GM12878 (cell line): ENCODE measurements at regions not wholly inside any gene's neighbourhood (a gene's known extent, or its start where the extent isn't known, plus 50 kb on each side); places are given as distances from the start of the nearest gene placed in this dataset.

Experiments
- ATAC-seq: fragments of 200-7000 bp; cut with Tn5 transposase; 3 replicates; pipeline ENCODE4 v1.9.1; 2020; ENCODE audit warnings: mild to moderate bottlenecking, moderate library complexity
- BruUV-seq: library from RNA; stranded (reverse); fragments of 400-500 nt; replicated peaks from 2 replicates; lab custom pipeline; 2021; lab: Mats Ljungman, UMichigan
- CTCF ChIA-PET: fragments of 300-600 bp; sonication (Branson Sonifier 250); formaldehyde crosslinking; extraction: SDS; loops from one replicate; lab custom pipeline; 2021; ENCODE audit warnings: inconsistent platforms; lab: Yijun Ruan, JAX
- POLR2A ChIA-PET: fragments of 350-600 bp; formaldehyde crosslinking; extraction: SDS; loops from one replicate; lab custom pipeline; 2021; ENCODE audit warnings: inconsistent platforms; lab: Charles Lee
- RAD21 ChIA-PET: fragments of 300-600 bp; sonication (Branson Sonifier 250); formaldehyde crosslinking; loops from one replicate; lab custom pipeline; 2023; ENCODE audit warnings: antibody characterized with exemption; ENCODE audit not compliant: unreplicated experiment; lab: Charles Lee
- SMC1A ChIA-PET: fragments of 300-600 bp; sonication (Branson Sonifier 250); formaldehyde crosslinking; loops from one replicate; lab custom pipeline; 2023; ENCODE audit not compliant: unreplicated experiment, uncharacterized antibody; lab: Charles Lee
- DNase-seq: peaks from one replicate; pipeline ENCODE4 v3.0.0-alpha.2; 2011; ENCODE audit warnings: low read depth, low spot score
- FAIRE-seq: peaks from 3 replicates; lab custom pipeline; 2011; peaks lifted over from hg19 to GRCh38; lab: Jason Lieb, UNC
- H2AFZ ChIP-seq: 2 replicates; pipeline ENCODE4 v1.6.0; 2011; ENCODE audit warnings: low read depth, low read length, control low read depth; ENCODE audit not compliant: control insufficient read depth
- H3K27ac ChIP-seq: 2 replicates; pipeline ENCODE4 v1.5.1; 2011; ENCODE audit warnings: control low read depth; ENCODE audit not compliant: control insufficient read depth, insufficient read depth
- H3K27me3 ChIP-seq, 2 experiments: replicated peaks in 1 of 2; 2 replicates each; pipeline versions ENCODE4 v1.6.0 to v1.6.1; 2011; ENCODE audit warnings: low read length in 1 of 2; ENCODE audit not compliant: control insufficient read depth in 2 of 2, insufficient read depth in 2 of 2
- H3K36me3 ChIP-seq, 2 experiments: 2 replicates each; pipeline ENCODE4 v1.5.1; 2011; ENCODE audit warnings: low read length in 1 of 2; ENCODE audit not compliant: control insufficient read depth in 2 of 2, insufficient read depth in 2 of 2
- H3K4me1 ChIP-seq: 2 replicates; pipeline ENCODE4 v1.6.1; 2011; ENCODE audit warnings: mild to moderate bottlenecking, low read length, moderate library complexity, mixed read lengths; ENCODE audit not compliant: control insufficient read depth, insufficient read depth
- H3K4me2 ChIP-seq: 2 replicates; pipeline ENCODE4 v1.6.0; 2011; ENCODE audit warnings: control low read depth; ENCODE audit not compliant: control insufficient read depth, insufficient read depth
- H3K4me3 ChIP-seq: fragments of 200-600 bp; sonication (generic); 2 replicates; pipeline ENCODE4 v1.5.1; 2016
- H3K79me2 ChIP-seq: 2 replicates; pipeline ENCODE4 v1.6.0; 2011; ENCODE audit warnings: low read length; ENCODE audit not compliant: control insufficient read depth, insufficient read depth
- H3K9ac ChIP-seq: 2 replicates; pipeline ENCODE4 v1.8.0; 2011; ENCODE audit warnings: low read length, control low read depth, mixed read lengths; ENCODE audit not compliant: control insufficient read depth, insufficient read depth
- H3K9me3 ChIP-seq: replicated peaks from 3 replicates; pipeline ENCODE4 v1.5.1; 2011; ENCODE audit warnings: mild to moderate bottlenecking, low read length; ENCODE audit not compliant: control insufficient read depth, insufficient read depth
- H4K20me1 ChIP-seq: 2 replicates; pipeline ENCODE4 v1.6.0; 2011; ENCODE audit not compliant: control insufficient read depth, insufficient read depth
- BACH1 ChIP-seq: fragments of 450-650 bp; IDR thresholded peaks from 2 replicates; pipeline ENCODE4 v1.6.1; 2017; ENCODE audit warnings: mild to moderate bottlenecking, borderline replicate concordance
- CEBPZ ChIP-seq: fragments of 150-350 bp; IDR thresholded peaks from 2 replicates; pipeline ENCODE4 v1.6.1; 2016; ENCODE audit warnings: low read depth, low read length
- MTA2 ChIP-seq: fragments of 450-650 bp; IDR thresholded peaks from 2 replicates; pipeline ENCODE4 v1.6.1; 2016; ENCODE audit warnings: low read depth, mild to moderate bottlenecking, moderate library complexity
- MTA3 ChIP-seq: IDR thresholded peaks from 2 replicates; pipeline ENCODE4 v1.6.1; 2012; ENCODE audit warnings: low read length, inconsistent platforms, borderline replicate concordance
- PRDM15 ChIP-seq: fragments of 450-650 bp; formaldehyde crosslinking; IDR thresholded peaks from 2 replicates; pipeline ENCODE4 v1.4.0; 2020; ENCODE audit warnings: mild to moderate bottlenecking, moderate library complexity
- SKIL ChIP-seq: fragments of 450-650 bp; IDR thresholded peaks from 2 replicates; pipeline ENCODE4 v1.6.1; 2017; ENCODE audit warnings: mild to moderate bottlenecking, low read depth, inconsistent platforms; ENCODE audit not compliant: poor library complexity, severe bottlenecking
- SRF ChIP-seq, 2 experiments: IDR thresholded peaks; 2 replicates each; pipeline ENCODE4 v1.6.1; 2011; ENCODE audit warnings: low read depth in 2 of 2, low read length in 2 of 2, mild to moderate bottlenecking in 1 of 2, moderate library complexity in 1 of 2
- YY1 ChIP-seq: IDR thresholded peaks from 2 replicates; pipeline ENCODE4 v1.6.1; 2011; ENCODE audit warnings: low read depth, mild to moderate bottlenecking, low read length
- WGBS: methylation state at CpG from one replicate; pipeline ENCODE4 v1.1.6; 2016; ENCODE audit warnings: low lambda C conversion rate; ENCODE audit not compliant: insufficient replicate concordance, insufficient coverage; ENCODE audit errors: missing lambda C conversion rate; 5-methylcytosine and 5-hydroxymethylcytosine counted together
- in situ Hi-C: fragments of 300-500 bp; cut with MboI; formaldehyde crosslinking; loops from 9 replicates; pipeline ENCODE4 v1.14.3; 2018; ENCODE audit warnings: mixed read lengths
- intact Hi-C: fragments of 100-400 bp; cut with micrococcal nuclease; formaldehyde crosslinking; loops from one replicate; pipeline ENCODE4 v1.14.2; 2022; ENCODE audit not compliant: unreplicated experiment

GRCh38 chr10:78798976-78799730 is 269.6 kb upstream of the ZMIZ1 start:
- SMC1A ChIA-PET, result no interaction called here
- Histone ChIP-seq H4K20me1 (no peaks in the 10 kb centered on the region), H3K4me3 (no peak overlapping the region), H3K4me2 (no peak overlapping the region), H3K27ac (no peak overlapping the region), H3K79me2 (no peaks in the 10 kb centered on the region), H3K36me3 (no peaks in the 10 kb centered on the region), H2AFZ (no peak overlapping the region), H3K27me3 (peaks cover 2 to 4% of the 10 kb centered on the region in 2 experiments; a peak in 1 of 4 replicates), H3K9ac (no peak overlapping the region), H3K4me1 (no peaks in the 10 kb centered on the region), H3K9me3 (no peaks in the 10 kb centered on the region)
- BruUV-seq, result no TSS peak
- POLR2A ChIA-PET, result no interaction called here
- in situ Hi-C loops, result no loop called here
- ATAC-seq (no peak), FAIRE-seq (no peak), DNase-seq (no peak)
- RAD21 ChIA-PET, result no interaction called here
- TF ChIP-seq MTA2 (no peak), PRDM15 (CRISPR knock-in tag) (no peak), SRF (IDR thresholded peaks at IDR 0.05; ENCODE audit: low read depth in 2 of 2, low read length in 2 of 2) (no peak), SKIL (no peak), BACH1 (no peak), YY1 (no peak), CEBPZ (no peak), MTA3 (no peak)
- CTCF ChIA-PET, result no interaction called here
- 13% methylated on average over 6 of the region's 6 CpGs for whole genome bisulfite sequencing
- intact Hi-C loops, result no loop called here
